Stimulated activated CD8-positive, alpha-beta memory T cell treated with anti-CD3 and anti-CD28 coated beads, Interleukin-4, amount 100 ng/mL, for 4 hours (primary cell): ENCODE measurements at regions not wholly inside any gene's neighbourhood (a gene's known extent, or its start where the extent isn't known, plus 50 kb on each side); places are given as distances from the start of the nearest gene placed in this dataset.

Experiments
- DNase-seq, 2 donors: peaks; one replicate each; pipeline ENCODE4 v3.0.0-alpha.2; 2020; ENCODE audit warnings: low read depth in 2 of 2, low spot score in 1 of 2

GRCh38 chr2:220458051-220458450 is 830.6 kb downstream of the SLC4A3 start:
- no peak for DNase-seq

- no peak for DNase-seq
These were observed 833.0 kb downstream of the SLC4A3 start for GRCh38 chr2:220460257-220460985.

GRCh38 chr2:220463876-220464275 is 836.4 kb downstream of the SLC4A3 start:
- DNase-seq = no peak

- no peak for DNase-seq
These were observed 838.3 kb downstream of the SLC4A3 start for GRCh38 chr2:220465700-220466099.

GRCh38 chr2:220466251-220466691 is 838.8 kb downstream of the SLC4A3 start:
- no peak for DNase-seq

- no peak for DNase-seq
These were observed 841.8 kb downstream of the SLC4A3 start for GRCh38 chr2:220469201-220469600.

- no peak for DNase-seq
These were observed 846.2 kb downstream of the SLC4A3 start for GRCh38 chr2:220473611-220474010.

GRCh38 chr2:220476877-220477276 is 849.4 kb downstream of the SLC4A3 start:
- DNase-seq = no peak

- no peak for DNase-seq
These were observed 851.1 kb downstream of the SLC4A3 start for GRCh38 chr2:220478305-220479058.

GRCh38 chr2:220482716-220483115 is 855.3 kb downstream of the SLC4A3 start:
- no peak for DNase-seq

GRCh38 chr2:220489121-220489520 is 861.7 kb downstream of the SLC4A3 start:
- DNase-seq = no peak

- DNase-seq = no peak
These were observed 864.2 kb downstream of the SLC4A3 start for GRCh38 chr2:220491670-220492069.

- no peak for DNase-seq
These were observed 866.6 kb downstream of the SLC4A3 start for GRCh38 chr2:220493871-220494525.

- no peak for DNase-seq
These were observed 869.1 kb downstream of the SLC4A3 start for GRCh38 chr2:220496513-220496912.

- DNase-seq = no peak
These were observed 871.8 kb downstream of the SLC4A3 start for GRCh38 chr2:220499225-220499624.

- no peak for DNase-seq
These were observed 875.1 kb downstream of the SLC4A3 start for GRCh38 chr2:220502539-220502938.

- no peak for DNase-seq
These were observed 876.0 kb downstream of the SLC4A3 start for GRCh38 chr2:220503431-220503830.

- DNase-seq = no peak
These were observed 877.6 kb downstream of the SLC4A3 start for GRCh38 chr2:220504938-220505503.

GRCh38 chr2:220506466-220506865 is 879.0 kb downstream of the SLC4A3 start:
- DNase-seq = no peak

GRCh38 chr2:220509096-220509757 is 881.8 kb downstream of the SLC4A3 start:
- DNase-seq = no peak

GRCh38 chr2:220509966-220510365 is 882.5 kb downstream of the SLC4A3 start:
- DNase-seq = no peak
